HL-60 (cell line): ENCODE measurements at regions not wholly inside any gene's neighbourhood (a gene's known extent, or its start where the extent isn't known, plus 50 kb on each side); places are given as distances from the start of the nearest gene placed in this dataset.

Source experiments
- DNase-seq, 2 experiments: peaks; one replicate each; pipeline ENCODE4 v3.0.0-alpha.2; 2010 to 2020; ENCODE audit warnings: low read depth in 1 of 2, low spot score in 1 of 2
- H3K27ac ChIP-seq: fragments of 250-450 bp; sonication (Bioruptor Pico); replicated peaks from 2 replicates; pipeline ENCODE4 v1.5.1; 2020; ENCODE audit warnings: mild to moderate bottlenecking, moderate library complexity
- H3K27me3 ChIP-seq: fragments of 250-450 bp; sonication (Bioruptor Pico); 2 replicates; pipeline ENCODE4 v1.5.1; 2021; ENCODE audit warnings: mild to moderate bottlenecking, moderate library complexity; ENCODE audit not compliant: insufficient read depth, poor library complexity, severe bottlenecking
- H3K4me3 ChIP-seq: replicated peaks from 2 replicates; pipeline ENCODE4 v1.5.1; 2011; ENCODE audit warnings: mild to moderate bottlenecking, control low read depth, low read length; ENCODE audit not compliant: insufficient read depth
- CTCF ChIP-seq: IDR thresholded peaks from one replicate; pipeline ENCODE4 v1.5.1; 2011; ENCODE audit warnings: low read length, control low read depth, inconsistent platforms; ENCODE audit not compliant: insufficient read depth
- GABPA ChIP-seq: IDR thresholded peaks from 2 replicates; pipeline ENCODE4 v1.6.1; 2012; ENCODE audit warnings: low read depth
- POLR2AphosphoS5 ChIP-seq: IDR thresholded peaks from 2 replicates; pipeline ENCODE4 v1.6.1; 2012; ENCODE audit warnings: low read depth
- REST ChIP-seq: IDR thresholded peaks from 2 replicates; pipeline ENCODE4 v1.6.1; 2012; ENCODE audit warnings: low read depth; ENCODE audit not compliant: insufficient replicate concordance
- SPI1 ChIP-seq: IDR thresholded peaks from 2 replicates; pipeline ENCODE4 v1.6.1; 2012; ENCODE audit warnings: low read depth, mild to moderate bottlenecking, borderline replicate concordance

- TF ChIP-seq GABPA (no peak), SPI1 (no peak), POLR2AphosphoS5 (no peak), CTCF (no peak), REST (no peak)
- no peak overlapping the region for H3K4me3 ChIP-seq
- no peak overlapping the region for H3K27ac ChIP-seq
- no peaks in the 10 kb centered on the region for H3K27me3 ChIP-seq
- DNase-seq: no peak
Observed at GRCh38 chr10:18984531-18984930, 64.1 kb upstream of the MALRD1 start.

- Histone ChIP-seq H3K27me3 (no peaks in the 10 kb centered on the region), H3K4me3 (no peak overlapping the region), H3K27ac (no peak overlapping the region)
- no peak for DNase-seq
- no peak for TF ChIP-seq CTCF
- TF ChIP-seq SPI1: no peak
- no peak for TF ChIP-seq POLR2AphosphoS5
- no peak for TF ChIP-seq REST
- TF ChIP-seq GABPA: no peak
Observed at GRCh38 chr10:18988338-18988737, 60.3 kb upstream of the MALRD1 start.
